ENCODE measurements at regions not wholly inside any gene's neighbourhood (a gene's known extent, or its start where the extent isn't known, plus 50 kb on each side); places are given as distances from the start of the nearest gene placed in this dataset.

DNA sequence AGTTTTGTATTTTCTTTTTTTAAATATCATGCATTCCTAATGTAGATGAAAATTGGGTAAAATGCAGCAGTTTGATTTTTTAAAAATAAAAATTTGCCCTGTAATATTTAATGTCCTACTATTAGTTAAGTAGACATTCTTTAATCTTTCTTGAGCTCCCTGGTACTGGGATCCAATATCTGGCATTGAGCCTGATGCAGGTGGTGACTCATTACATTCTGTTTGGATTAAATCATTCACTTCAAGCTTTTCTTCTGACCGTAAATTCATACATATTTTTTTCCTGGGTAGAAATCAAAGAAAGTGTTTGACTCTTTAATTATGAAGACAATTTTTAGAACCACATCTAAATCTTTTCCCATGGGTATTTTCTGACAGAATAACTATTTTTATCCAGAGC lies 768.8 kb upstream of the SLC35B3 start:
- no peak for DNase-seq (ENCODE audit: low spot score)

DNA sequence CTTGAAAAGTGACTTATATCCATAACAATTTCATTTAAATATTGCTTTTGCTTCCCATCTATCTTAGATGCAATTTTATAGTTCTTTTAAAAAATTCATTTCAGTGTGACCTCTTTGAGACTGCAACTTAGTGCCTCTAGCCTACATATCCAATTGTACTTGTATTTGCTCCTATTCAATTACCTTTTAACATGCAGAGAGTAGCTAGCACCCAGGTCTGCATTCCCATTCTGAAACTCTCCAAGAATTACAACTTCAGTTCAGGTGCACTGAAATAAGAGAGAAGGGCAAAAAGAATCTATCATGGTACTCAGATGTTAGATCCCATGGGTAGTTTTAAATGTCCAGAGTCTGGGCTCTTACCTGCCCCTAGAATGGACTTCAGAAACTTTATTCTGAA lies 765.4 kb upstream of the SLC35B3 start:
- H3K4me3 ChIP-seq (ENCODE audit: low read depth in 1 of 3, low read length in 3 of 3), result no peak overlapping the region
- TF ChIP-seq, protein P1, sequence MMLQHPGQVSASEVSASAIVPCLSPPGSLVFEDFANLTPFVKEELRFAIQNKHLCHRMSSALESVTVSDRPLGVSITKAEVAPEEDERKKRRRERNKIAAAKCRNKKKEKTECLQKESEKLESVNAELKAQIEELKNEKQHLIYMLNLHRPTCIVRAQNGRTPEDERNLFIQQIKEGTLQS (IDR thresholded peaks at IDR 0.05), result no peak
- TF ChIP-seq YY1 (IDR thresholded peaks at IDR 0.05), result no peak
- TF ChIP-seq TAF1 (conservative IDR thresholded peaks at IDR 0.05), result no peak
- TF ChIP-seq, protein P2, sequence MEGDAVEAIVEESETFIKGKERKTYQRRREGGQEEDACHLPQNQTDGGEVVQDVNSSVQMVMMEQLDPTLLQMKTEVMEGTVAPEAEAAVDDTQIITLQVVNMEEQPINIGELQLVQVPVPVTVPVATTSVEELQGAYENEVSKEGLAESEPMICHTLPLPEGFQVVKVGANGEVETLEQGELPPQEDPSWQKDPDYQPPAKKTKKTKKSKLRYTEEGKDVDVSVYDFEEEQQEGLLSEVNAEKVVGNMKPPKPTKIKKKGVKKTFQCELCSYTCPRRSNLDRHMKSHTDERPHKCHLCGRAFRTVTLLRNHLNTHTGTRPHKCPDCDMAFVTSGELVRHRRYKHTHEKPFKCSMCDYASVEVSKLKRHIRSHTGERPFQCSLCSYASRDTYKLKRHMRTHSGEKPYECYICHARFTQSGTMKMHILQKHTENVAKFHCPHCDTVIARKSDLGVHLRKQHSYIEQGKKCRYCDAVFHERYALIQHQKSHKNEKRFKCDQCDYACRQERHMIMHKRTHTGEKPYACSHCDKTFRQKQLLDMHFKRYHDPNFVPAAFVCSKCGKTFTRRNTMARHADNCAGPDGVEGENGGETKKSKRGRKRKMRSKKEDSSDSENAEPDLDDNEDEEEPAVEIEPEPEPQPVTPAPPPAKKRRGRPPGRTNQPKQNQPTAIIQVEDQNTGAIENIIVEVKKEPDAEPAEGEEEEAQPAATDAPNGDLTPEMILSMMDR (IDR thresholded peaks at IDR 0.05; ENCODE audit: low read depth, low read length, missing input control), result no peak
- TF ChIP-seq JUND (IDR thresholded peaks at IDR 0.05), result no peak
- TF ChIP-seq, protein P3, sequence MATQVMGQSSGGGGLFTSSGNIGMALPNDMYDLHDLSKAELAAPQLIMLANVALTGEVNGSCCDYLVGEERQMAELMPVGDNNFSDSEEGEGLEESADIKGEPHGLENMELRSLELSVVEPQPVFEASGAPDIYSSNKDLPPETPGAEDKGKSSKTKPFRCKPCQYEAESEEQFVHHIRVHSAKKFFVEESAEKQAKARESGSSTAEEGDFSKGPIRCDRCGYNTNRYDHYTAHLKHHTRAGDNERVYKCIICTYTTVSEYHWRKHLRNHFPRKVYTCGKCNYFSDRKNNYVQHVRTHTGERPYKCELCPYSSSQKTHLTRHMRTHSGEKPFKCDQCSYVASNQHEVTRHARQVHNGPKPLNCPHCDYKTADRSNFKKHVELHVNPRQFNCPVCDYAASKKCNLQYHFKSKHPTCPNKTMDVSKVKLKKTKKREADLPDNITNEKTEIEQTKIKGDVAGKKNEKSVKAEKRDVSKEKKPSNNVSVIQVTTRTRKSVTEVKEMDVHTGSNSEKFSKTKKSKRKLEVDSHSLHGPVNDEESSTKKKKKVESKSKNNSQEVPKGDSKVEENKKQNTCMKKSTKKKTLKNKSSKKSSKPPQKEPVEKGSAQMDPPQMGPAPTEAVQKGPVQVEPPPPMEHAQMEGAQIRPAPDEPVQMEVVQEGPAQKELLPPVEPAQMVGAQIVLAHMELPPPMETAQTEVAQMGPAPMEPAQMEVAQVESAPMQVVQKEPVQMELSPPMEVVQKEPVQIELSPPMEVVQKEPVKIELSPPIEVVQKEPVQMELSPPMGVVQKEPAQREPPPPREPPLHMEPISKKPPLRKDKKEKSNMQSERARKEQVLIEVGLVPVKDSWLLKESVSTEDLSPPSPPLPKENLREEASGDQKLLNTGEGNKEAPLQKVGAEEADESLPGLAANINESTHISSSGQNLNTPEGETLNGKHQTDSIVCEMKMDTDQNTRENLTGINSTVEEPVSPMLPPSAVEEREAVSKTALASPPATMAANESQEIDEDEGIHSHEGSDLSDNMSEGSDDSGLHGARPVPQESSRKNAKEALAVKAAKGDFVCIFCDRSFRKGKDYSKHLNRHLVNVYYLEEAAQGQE (IDR thresholded peaks at IDR 0.05), result no peak

More for the DNA sequence above, 768.8 kb upstream of the SLC35B3 start:
- H3K9ac ChIP-seq (ENCODE audit: low read depth in 1 of 2, low read length in 2 of 2), result no peak overlapping the region
- no peak overlapping the region for H3K27ac ChIP-seq (ENCODE audit: low read depth in 1 of 2, low read length in 2 of 2)
- H3K4me1 ChIP-seq (ENCODE audit: control insufficient read depth in 4 of 4, insufficient read depth in 4 of 4, low read length in 3 of 4), result no peaks in the 10 kb centered on the region
- WGBS, result 88% methylated on average over 1 of the region's 1 CpG
- H3K27me3 ChIP-seq (ENCODE audit: control insufficient read depth in 4 of 4, insufficient read depth in 4 of 4, low read length in 3 of 4), result no peaks in the 10 kb centered on the region
- TF ChIP-seq, protein P3 (IDR thresholded peaks at IDR 0.05), result no peak
- TF ChIP-seq, protein P1 (IDR thresholded peaks at IDR 0.05), result no peak
- no peak for TF ChIP-seq RXRA (IDR thresholded peaks at IDR 0.05)
- no peak for TF ChIP-seq YY1 (IDR thresholded peaks at IDR 0.05)
- no peak for TF ChIP-seq HNF4A (conservative IDR thresholded peaks at IDR 0.05)
- TF ChIP-seq, protein P2 (IDR thresholded peaks at IDR 0.05; ENCODE audit: low read depth, low read length, missing input control), result no peak
- TF ChIP-seq FOXA2 (IDR thresholded peaks at IDR 0.05), result no peak
- TF ChIP-seq RAD21 (IDR thresholded peaks at IDR 0.05), result no peak
- TF ChIP-seq, protein P4, sequence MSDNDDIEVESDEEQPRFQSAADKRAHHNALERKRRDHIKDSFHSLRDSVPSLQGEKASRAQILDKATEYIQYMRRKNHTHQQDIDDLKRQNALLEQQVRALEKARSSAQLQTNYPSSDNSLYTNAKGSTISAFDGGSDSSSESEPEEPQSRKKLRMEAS (IDR thresholded peaks at IDR 0.05), result no peak
- no peak for TF ChIP-seq GABPA (IDR thresholded peaks at IDR 0.05 in 1 of 2, conservative IDR thresholded peaks at IDR 0.05 in 1 of 2)
- no peak for TF ChIP-seq EGR1 (IDR thresholded peaks at IDR 0.05; ENCODE audit: low read depth in 2 of 2)
- TF ChIP-seq, protein P5, sequence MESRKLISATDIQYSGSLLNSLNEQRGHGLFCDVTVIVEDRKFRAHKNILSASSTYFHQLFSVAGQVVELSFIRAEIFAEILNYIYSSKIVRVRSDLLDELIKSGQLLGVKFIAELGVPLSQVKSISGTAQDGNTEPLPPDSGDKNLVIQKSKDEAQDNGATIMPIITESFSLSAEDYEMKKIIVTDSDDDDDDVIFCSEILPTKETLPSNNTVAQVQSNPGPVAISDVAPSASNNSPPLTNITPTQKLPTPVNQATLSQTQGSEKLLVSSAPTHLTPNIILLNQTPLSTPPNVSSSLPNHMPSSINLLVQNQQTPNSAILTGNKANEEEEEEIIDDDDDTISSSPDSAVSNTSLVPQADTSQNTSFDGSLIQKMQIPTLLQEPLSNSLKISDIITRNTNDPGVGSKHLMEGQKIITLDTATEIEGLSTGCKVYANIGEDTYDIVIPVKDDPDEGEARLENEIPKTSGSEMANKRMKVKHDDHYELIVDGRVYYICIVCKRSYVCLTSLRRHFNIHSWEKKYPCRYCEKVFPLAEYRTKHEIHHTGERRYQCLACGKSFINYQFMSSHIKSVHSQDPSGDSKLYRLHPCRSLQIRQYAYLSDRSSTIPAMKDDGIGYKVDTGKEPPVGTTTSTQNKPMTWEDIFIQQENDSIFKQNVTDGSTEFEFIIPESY (IDR thresholded peaks at IDR 0.05), result no peak
- no peak for TF ChIP-seq NR2F2 (IDR thresholded peaks at IDR 0.05)
- TF ChIP-seq TAF1 (conservative IDR thresholded peaks at IDR 0.05), result no peak
- no peak for TF ChIP-seq SP1 (IDR thresholded peaks at IDR 0.05)
- TF ChIP-seq FOXA1 (IDR thresholded peaks at IDR 0.05), result no peak
- H3K36me3 ChIP-seq (ENCODE audit: control insufficient read depth in 4 of 4, insufficient read depth in 3 of 4, low read depth in 1 of 4, low read length in 3 of 4), result no peaks in the 10 kb centered on the region
- H3K4me3 ChIP-seq (ENCODE audit: low read depth in 1 of 3, low read length in 3 of 3), result no peak overlapping the region
- no peaks in the 10 kb centered on the region for H3K9me3 ChIP-seq (ENCODE audit: control insufficient read depth in 4 of 4, low read length in 3 of 4)

More for the DNA sequence above, 765.4 kb upstream of the SLC35B3 start:
- H3K27ac ChIP-seq (ENCODE audit: low read depth in 1 of 2, low read length in 2 of 2), result no peak overlapping the region
- no peaks in the 10 kb centered on the region for H3K9me3 ChIP-seq (ENCODE audit: control insufficient read depth in 4 of 4, low read length in 3 of 4)
- no peaks in the 10 kb centered on the region for H3K27me3 ChIP-seq (ENCODE audit: control insufficient read depth in 4 of 4, insufficient read depth in 4 of 4, low read length in 3 of 4)
- H3K4me1 ChIP-seq (ENCODE audit: control insufficient read depth in 4 of 4, insufficient read depth in 4 of 4, low read length in 3 of 4), result no peaks in the 10 kb centered on the region
- H3K9ac ChIP-seq (ENCODE audit: low read depth in 1 of 2, low read length in 2 of 2), result no peak overlapping the region
- H3K36me3 ChIP-seq (ENCODE audit: control insufficient read depth in 4 of 4, insufficient read depth in 3 of 4, low read depth in 1 of 4, low read length in 3 of 4), result no peaks in the 10 kb centered on the region
- no peak for DNase-seq (ENCODE audit: low spot score)

Data from liver (tissue), 8 donors.